Effector memory CD8-positive, alpha-beta T cell (primary cell): ENCODE measurements at regions not wholly inside any gene's neighbourhood (a gene's known extent, or its start where the extent isn't known, plus 50 kb on each side); places are given as distances from the start of the nearest gene placed in this dataset.

Experiments used
- ATAC-seq: fragments of 150-1000 bp; cut with Tn5 transposase; replicated peaks from 2 replicates; pipeline ENCODE4 v1.10.0; 2021; ENCODE audit warnings: mild to moderate bottlenecking, moderate library complexity
- DNase-seq, 3 experiments: peaks; one replicate each; pipeline ENCODE4 v3.0.0; 2021
- H3K27ac Mint-ChIP-seq, 2 donors: one replicate each; pipeline ENCODE4 v1.8.0; 2022; ENCODE audit warnings: mild to moderate bottlenecking in 2 of 2, mixed read lengths in 2 of 2, moderate library complexity in 2 of 2
- H3K27me3 Mint-ChIP-seq, 2 donors: one replicate each; pipeline ENCODE4 v1.8.0; 2022; ENCODE audit warnings: mixed read lengths in 2 of 2
- H3K36me3 Mint-ChIP-seq: one replicate; pipeline ENCODE4 v1.8.0; 2022; ENCODE audit warnings: mild to moderate bottlenecking, moderate library complexity, mixed read lengths; ENCODE audit not compliant: insufficient read depth
- H3K4me1 Mint-ChIP-seq, 2 donors: one replicate each; pipeline ENCODE4 v1.8.0; 2022; ENCODE audit warnings: low read depth in 2 of 2, mixed read lengths in 2 of 2
- H3K4me3 Mint-ChIP-seq, 2 donors: one replicate each; pipeline ENCODE4 v1.8.0; 2022; ENCODE audit warnings: mild to moderate bottlenecking in 2 of 2, mixed read lengths in 2 of 2, moderate library complexity in 2 of 2
- H3K9me3 Mint-ChIP-seq, 2 donors: one replicate each; pipeline ENCODE4 v1.8.0; 2022; ENCODE audit warnings: mixed read lengths in 2 of 2

GRCh38 chr21:35372201-35372600 lies 323.1 kb upstream of the RUNX1 start:
- Mint-ChIP-seq H3K36me3 (no peaks in the 10 kb centered on the region), H3K4me3 (no peak overlapping the region), H3K27ac (no peak overlapping the region), H3K27me3 (peaks cover 0 to 4% of the 10 kb centered on the region in 2 donors), H3K9me3 (no peaks in the 10 kb centered on the region), H3K4me1 (no peaks in the 10 kb centered on the region)
- ATAC-seq (no peak), DNase-seq (no peak)

- Mint-ChIP-seq H3K27me3 (peaks cover 0 to 4% of the 10 kb centered on the region in 2 donors), H3K36me3 (no peaks in the 10 kb centered on the region), H3K4me3 (no peak overlapping the region), H3K4me1 (no peaks in the 10 kb centered on the region), H3K9me3 (no peaks in the 10 kb centered on the region), H3K27ac (no peak overlapping the region)
- ATAC-seq (no peak), DNase-seq (no peak)
Observed at GRCh38 chr21:35370671-35371070, 321.6 kb upstream of the RUNX1 start.

- H3K27me3 Mint-ChIP-seq, result peaks cover 0 to 4% of the 10 kb centered on the region in 2 donors
- DNase-seq (no peak), ATAC-seq (no peak)
- H3K4me1 Mint-ChIP-seq, result no peaks in the 10 kb centered on the region
- H3K4me3 Mint-ChIP-seq, result no peak overlapping the region
- no peak overlapping the region for H3K27ac Mint-ChIP-seq
- no peaks in the 10 kb centered on the region for H3K9me3 Mint-ChIP-seq
- no peaks in the 10 kb centered on the region for H3K36me3 Mint-ChIP-seq
Observed at GRCh38 chr21:35370071-35370470, 321.0 kb upstream of the RUNX1 start.

- ATAC-seq, result no peak
- no peak overlapping the region for H3K4me3 Mint-ChIP-seq
- no peaks in the 10 kb centered on the region for H3K4me1 Mint-ChIP-seq
- no peaks in the 10 kb centered on the region for H3K36me3 Mint-ChIP-seq
- H3K9me3 Mint-ChIP-seq, result no peaks in the 10 kb centered on the region
- no peak for DNase-seq
- H3K27me3 Mint-ChIP-seq, result peaks cover 14 to 18% of the 10 kb centered on the region in 2 donors
- H3K27ac Mint-ChIP-seq, result no peak overlapping the region
Observed at GRCh38 chr21:35368326-35368725, 319.2 kb upstream of the RUNX1 start.

- peaks cover 18 to 20% of the 10 kb centered on the region in 2 donors for H3K27me3 Mint-ChIP-seq
- H3K4me3 Mint-ChIP-seq, result no peak overlapping the region
- no peaks in the 10 kb centered on the region for H3K36me3 Mint-ChIP-seq
- no peak for ATAC-seq
- H3K9me3 Mint-ChIP-seq, result no peaks in the 10 kb centered on the region
- no peaks in the 10 kb centered on the region for H3K4me1 Mint-ChIP-seq
- no peak for DNase-seq
- H3K27ac Mint-ChIP-seq, result no peak overlapping the region
Observed at GRCh38 chr21:35367553-35367952, 318.5 kb upstream of the RUNX1 start.

DNA sequence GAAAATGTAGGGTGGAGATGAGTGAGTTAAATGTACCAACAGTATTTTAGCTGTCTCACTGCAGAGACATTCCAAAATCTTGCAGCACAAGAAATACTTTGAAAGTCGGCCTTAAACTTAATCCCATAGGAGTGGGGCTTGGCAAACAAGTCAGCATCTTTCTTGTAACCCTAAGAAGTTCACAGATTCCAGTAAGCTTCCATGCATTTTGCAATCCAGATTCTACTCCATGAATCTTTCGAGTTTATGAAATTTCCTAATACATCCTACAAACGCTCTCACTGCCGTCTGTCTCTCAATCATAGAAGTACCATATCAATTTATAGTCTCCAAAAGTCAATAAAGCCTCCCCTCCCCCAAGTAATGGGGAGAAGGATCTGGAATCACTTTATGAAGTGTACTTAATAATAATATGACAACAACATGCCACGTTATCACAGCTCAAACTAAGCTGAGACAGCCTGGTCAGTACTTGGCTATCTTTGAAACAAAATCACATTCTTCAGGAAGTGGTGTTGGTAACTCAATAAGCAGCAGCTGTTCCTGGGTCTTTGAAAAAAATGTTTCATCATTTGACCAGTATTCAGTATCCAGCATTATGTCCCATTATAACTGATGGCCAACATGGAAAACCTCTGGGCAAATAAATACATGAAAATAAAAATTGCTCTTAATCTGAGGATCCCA lies 317.4 kb upstream of the RUNX1 start:
- Mint-ChIP-seq H3K27ac (no peak overlapping the region), H3K4me3 (no peak overlapping the region), H3K9me3 (no peaks in the 10 kb centered on the region), H3K36me3 (no peaks in the 10 kb centered on the region), H3K4me1 (no peaks in the 10 kb centered on the region), H3K27me3 (peaks cover 18 to 20% of the 10 kb centered on the region in 2 donors)
- ATAC-seq, result no peak
- DNase-seq, result no peak

- no peak for DNase-seq
- H3K4me3 Mint-ChIP-seq, result no peak overlapping the region
- peaks cover 0 to 4% of the 10 kb centered on the region in 2 donors for H3K4me1 Mint-ChIP-seq
- H3K9me3 Mint-ChIP-seq, result no peaks in the 10 kb centered on the region
- H3K27me3 Mint-ChIP-seq, result peaks cover 20 to 23% of the 10 kb centered on the region in 2 donors
- no peak overlapping the region for H3K27ac Mint-ChIP-seq
- no peaks in the 10 kb centered on the region for H3K36me3 Mint-ChIP-seq
- no peak for ATAC-seq
Observed at GRCh38 chr21:35363458-35363857, 314.4 kb upstream of the RUNX1 start.

DNA sequence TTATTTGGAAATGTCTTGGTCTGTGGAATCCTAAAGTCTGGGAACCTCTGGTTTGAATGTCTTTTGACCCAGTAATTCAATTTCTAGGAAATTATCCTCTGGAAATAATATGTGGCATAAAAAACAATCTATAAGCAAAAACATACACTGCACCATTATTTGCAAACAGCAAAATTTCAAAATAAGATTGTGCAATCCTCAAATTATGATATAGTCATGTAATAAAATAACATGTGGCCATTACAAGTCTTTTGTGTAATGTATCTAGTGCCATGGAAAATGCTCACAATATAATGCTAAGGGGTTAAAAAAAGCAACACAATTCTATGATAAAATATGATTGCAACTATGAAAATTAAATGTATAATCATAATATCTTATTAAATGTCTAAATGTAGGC lies 312.9 kb upstream of the RUNX1 start:
- Mint-ChIP-seq H3K27ac (no peak overlapping the region), H3K9me3 (no peaks in the 10 kb centered on the region), H3K36me3 (no peaks in the 10 kb centered on the region), H3K27me3 (peaks cover 20 to 22% of the 10 kb centered on the region in 2 donors), H3K4me1 (peaks cover 0 to 4% of the 10 kb centered on the region in 2 donors), H3K4me3 (no peak overlapping the region)
- DNase-seq, result no peak
- ATAC-seq, result no peak

DNA sequence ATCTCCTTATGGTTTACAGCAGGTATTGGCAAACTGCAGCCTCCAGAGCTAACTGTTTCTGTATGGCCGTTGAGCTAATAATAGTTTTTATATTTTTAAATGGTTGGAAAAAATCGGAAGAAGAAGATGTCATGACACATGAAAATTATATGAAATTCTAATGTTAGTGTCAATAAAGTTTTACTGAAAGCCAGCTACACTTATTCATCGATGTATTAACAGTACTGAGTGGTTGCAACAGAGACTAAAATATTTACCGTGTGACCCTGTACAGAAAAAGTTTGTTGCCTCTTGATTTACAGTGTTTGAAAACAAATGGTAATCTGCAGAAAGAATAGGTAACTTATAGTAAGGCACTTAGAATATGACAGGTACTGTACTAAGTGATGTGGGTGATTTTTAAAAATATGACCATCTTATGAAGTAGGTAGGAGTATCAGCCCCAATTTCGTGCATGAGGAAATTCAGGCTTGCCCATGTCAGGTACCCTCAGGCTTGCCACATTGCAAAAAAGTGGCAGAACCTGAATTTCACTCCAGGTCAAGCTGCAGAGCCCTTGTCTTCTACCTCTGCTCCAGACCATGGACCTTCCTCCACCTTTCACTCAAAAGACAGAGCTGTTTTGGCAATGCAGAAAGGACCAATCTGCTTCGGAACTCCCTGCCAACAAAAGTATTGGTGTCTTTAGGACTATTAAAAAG lies 311.9 kb upstream of the RUNX1 start:
- Mint-ChIP-seq H3K36me3 (no peaks in the 10 kb centered on the region), H3K4me1 (peaks cover 0 to 4% of the 10 kb centered on the region in 2 donors), H3K9me3 (no peaks in the 10 kb centered on the region), H3K27ac (no peak overlapping the region), H3K4me3 (no peak overlapping the region), H3K27me3 (peaks cover 20 to 22% of the 10 kb centered on the region in 2 donors)
- ATAC-seq (no peak), DNase-seq (no peak)

GRCh38 chr21:35359076-35359475 lies 310.0 kb upstream of the RUNX1 start:
- Mint-ChIP-seq H3K36me3 (no peaks in the 10 kb centered on the region), H3K4me1 (peaks cover 0 to 4% of the 10 kb centered on the region in 2 donors), H3K4me3 (no peak overlapping the region), H3K27me3 (peaks cover 19 to 26% of the 10 kb centered on the region in 2 donors), H3K27ac (no peak overlapping the region), H3K9me3 (no peaks in the 10 kb centered on the region)
- no peak for ATAC-seq
- DNase-seq, result no peak

DNA sequence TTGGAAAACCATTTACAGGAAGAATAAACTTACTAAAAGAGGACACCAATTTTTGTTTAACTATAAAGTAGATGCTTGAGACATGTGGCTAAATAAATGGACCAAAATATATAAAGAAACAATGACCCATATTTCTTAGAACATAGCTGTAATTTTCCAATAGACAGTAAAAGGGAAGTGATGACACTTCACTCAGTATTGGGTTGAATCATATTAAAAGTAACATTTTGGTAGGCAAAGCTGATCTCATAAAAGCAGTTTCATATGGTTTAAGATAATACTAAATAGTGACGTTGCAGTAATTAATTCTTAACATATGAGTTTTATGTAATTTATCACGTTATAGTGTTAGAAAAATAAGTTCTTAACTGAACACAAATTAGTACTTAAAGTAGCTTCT lies 308.9 kb upstream of the RUNX1 start:
- Mint-ChIP-seq H3K4me1 (peaks cover 0 to 4% of the 10 kb centered on the region in 2 donors), H3K27me3 (peaks cover 15 to 26% of the 10 kb centered on the region in 2 donors), H3K36me3 (no peaks in the 10 kb centered on the region), H3K4me3 (no peak overlapping the region), H3K27ac (no peak overlapping the region), H3K9me3 (no peaks in the 10 kb centered on the region)
- ATAC-seq, result no peak
- DNase-seq, result no peak

DNA sequence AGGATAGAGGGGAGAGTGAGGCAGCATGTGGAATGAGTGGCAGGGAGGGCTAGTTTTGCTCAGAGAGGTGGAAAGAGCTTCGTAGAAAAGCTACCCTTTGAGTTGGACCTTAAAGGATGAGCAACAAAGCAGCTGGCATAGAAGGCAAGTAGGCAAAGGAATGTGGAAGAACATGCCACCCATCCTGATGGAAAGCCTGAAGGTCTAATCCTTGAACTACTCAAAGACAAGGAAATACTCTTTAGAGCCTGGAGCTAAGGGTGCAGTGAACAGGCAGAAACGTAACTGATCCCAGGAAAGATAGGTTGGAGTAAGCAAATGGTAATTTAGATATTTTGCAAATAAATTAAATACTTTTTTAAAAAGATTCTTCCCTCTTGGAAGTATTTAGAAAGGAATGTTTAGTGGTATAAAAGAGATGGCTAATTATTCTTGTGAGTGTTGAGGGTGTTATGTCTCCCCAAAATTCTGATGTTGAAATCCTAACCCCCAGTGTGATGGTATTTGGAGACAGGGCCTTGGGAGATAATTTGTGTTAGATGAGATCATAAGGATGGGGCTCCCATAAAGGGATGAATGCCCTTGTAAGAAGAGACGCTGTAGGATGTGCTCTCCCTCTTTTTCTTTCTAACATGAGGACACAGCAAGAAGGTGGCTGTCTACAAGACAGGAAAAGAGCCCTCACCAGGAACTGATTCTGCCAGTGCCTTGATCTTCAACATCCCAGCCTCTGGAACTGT lies 308.1 kb upstream of the RUNX1 start:
- Mint-ChIP-seq H3K36me3 (no peaks in the 10 kb centered on the region), H3K4me3 (no peak overlapping the region), H3K27me3 (peaks cover 20 to 31% of the 10 kb centered on the region in 2 donors), H3K9me3 (no peaks in the 10 kb centered on the region), H3K4me1 (peaks cover 0 to 4% of the 10 kb centered on the region in 2 donors), H3K27ac (no peak overlapping the region)
- ATAC-seq (no peak), DNase-seq (no peak)

- no peak for DNase-seq
- Mint-ChIP-seq H3K36me3 (no peaks in the 10 kb centered on the region), H3K4me1 (no peaks in the 10 kb centered on the region), H3K4me3 (no peak overlapping the region), H3K27me3 (peaks cover 12 to 32% of the 10 kb centered on the region in 2 donors), H3K27ac (no peak overlapping the region), H3K9me3 (no peaks in the 10 kb centered on the region)
- ATAC-seq, result no peak
Observed at GRCh38 chr21:35354078-35354477, 305.0 kb upstream of the RUNX1 start.

- no peaks in the 10 kb centered on the region for H3K9me3 Mint-ChIP-seq
- ATAC-seq, result no peak
- no peak for DNase-seq
- peaks cover 18 to 36% of the 10 kb centered on the region in 2 donors for H3K27me3 Mint-ChIP-seq
- H3K4me1 Mint-ChIP-seq, result no peaks in the 10 kb centered on the region
- no peak overlapping the region for H3K4me3 Mint-ChIP-seq
- H3K36me3 Mint-ChIP-seq, result no peaks in the 10 kb centered on the region
- no peak overlapping the region for H3K27ac Mint-ChIP-seq
Observed at GRCh38 chr21:35352793-35353192, 303.7 kb upstream of the RUNX1 start.
